GM12878 (cell line): ENCODE measurements at regions not wholly inside any gene's neighbourhood (a gene's known extent, or its start where the extent isn't known, plus 50 kb on each side); places are given as distances from the start of the nearest gene placed in this dataset.

ENCODE experiments used
- EP300 ChIP-seq, 2 experiments: fragments of 150-350 bp in 1 of 2; IDR thresholded peaks; 2 replicates each; pipeline ENCODE4 v1.6.1; 2011 to 2012; ENCODE audit warnings: low read depth in 2 of 2, low read length in 2 of 2, borderline replicate concordance in 1 of 2, improper control_type of control experiment in 1 of 2, inconsistent platforms in 1 of 2; ENCODE audit not compliant: control insufficient read depth in 1 of 2
- NFYB ChIP-seq: IDR thresholded peaks from 2 replicates; pipeline ENCODE4 v1.6.1; 2011; ENCODE audit warnings: low read depth, mild to moderate bottlenecking, low read length, improper control_type of control experiment, moderate library complexity; ENCODE audit not compliant: insufficient read depth
- RAD21 ChIP-seq: IDR thresholded peaks from 2 replicates; pipeline ENCODE4 v1.6.1; 2011; ENCODE audit warnings: mild to moderate bottlenecking, low read depth, low read length, moderate library complexity; ENCODE audit not compliant: insufficient read depth
- RBBP5 ChIP-seq: fragments of 200-600 bp; sonication (generic); conservative IDR thresholded peaks from 2 replicates; pipeline ENCODE4 v1.6.1; 2016
- YBX1 ChIP-seq: fragments of 450-650 bp; IDR thresholded peaks from 2 replicates; pipeline ENCODE4 v1.6.1; 2016; ENCODE audit warnings: antibody characterized with exemption
- TF ChIP-seq, protein P1 (sequence below), 3 experiments: IDR thresholded peaks in 2 of 3; conservative IDR thresholded peaks in 1 of 3; 2 replicates each; pipeline ENCODE4 v1.5.1; 2011; ENCODE audit warnings: low read depth in 3 of 3, low read length in 3 of 3, mild to moderate bottlenecking in 3 of 3, control low read depth in 2 of 3, moderate library complexity in 2 of 3, inconsistent platforms in 1 of 3, mixed read lengths in 1 of 3; ENCODE audit not compliant: control insufficient read depth in 2 of 3, insufficient read depth in 1 of 3; ENCODE audit errors: extremely low read depth in 1 of 3
- TF ChIP-seq, protein P2 (sequence below): IDR thresholded peaks from 2 replicates; pipeline ENCODE4 v1.6.1; 2011; ENCODE audit warnings: mild to moderate bottlenecking, low read depth, low read length, moderate library complexity; ENCODE audit not compliant: insufficient replicate concordance

DNA sequence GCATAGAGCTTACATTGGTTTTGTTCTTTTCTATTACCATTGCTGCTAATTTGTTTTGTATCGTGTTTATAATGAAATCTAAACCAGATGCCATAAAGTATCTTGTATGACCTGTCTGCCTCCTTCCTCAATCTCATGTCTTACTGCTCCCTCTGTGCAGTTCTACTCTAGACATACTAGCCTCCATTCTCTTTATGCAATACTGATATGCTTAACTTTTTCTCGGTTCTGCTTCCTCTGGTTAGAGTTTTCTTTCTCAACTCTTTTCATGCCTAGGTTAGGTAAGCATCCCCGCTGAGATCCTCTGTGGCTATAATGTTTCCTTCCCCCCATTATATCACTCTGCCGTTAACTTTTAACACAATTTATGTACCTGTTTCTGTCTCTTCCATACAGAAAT, 852.3 kb downstream of the TRHDE start:
- TF ChIP-seq RAD21: no peak
- TF ChIP-seq, protein P1, sequence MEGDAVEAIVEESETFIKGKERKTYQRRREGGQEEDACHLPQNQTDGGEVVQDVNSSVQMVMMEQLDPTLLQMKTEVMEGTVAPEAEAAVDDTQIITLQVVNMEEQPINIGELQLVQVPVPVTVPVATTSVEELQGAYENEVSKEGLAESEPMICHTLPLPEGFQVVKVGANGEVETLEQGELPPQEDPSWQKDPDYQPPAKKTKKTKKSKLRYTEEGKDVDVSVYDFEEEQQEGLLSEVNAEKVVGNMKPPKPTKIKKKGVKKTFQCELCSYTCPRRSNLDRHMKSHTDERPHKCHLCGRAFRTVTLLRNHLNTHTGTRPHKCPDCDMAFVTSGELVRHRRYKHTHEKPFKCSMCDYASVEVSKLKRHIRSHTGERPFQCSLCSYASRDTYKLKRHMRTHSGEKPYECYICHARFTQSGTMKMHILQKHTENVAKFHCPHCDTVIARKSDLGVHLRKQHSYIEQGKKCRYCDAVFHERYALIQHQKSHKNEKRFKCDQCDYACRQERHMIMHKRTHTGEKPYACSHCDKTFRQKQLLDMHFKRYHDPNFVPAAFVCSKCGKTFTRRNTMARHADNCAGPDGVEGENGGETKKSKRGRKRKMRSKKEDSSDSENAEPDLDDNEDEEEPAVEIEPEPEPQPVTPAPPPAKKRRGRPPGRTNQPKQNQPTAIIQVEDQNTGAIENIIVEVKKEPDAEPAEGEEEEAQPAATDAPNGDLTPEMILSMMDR (IDR thresholded peaks at IDR 0.05 in 2 of 3, conservative IDR thresholded peaks at IDR 0.05 in 1 of 3; ENCODE audit: control insufficient read depth in 2 of 3, extremely low read depth in 1 of 3, insufficient read depth in 1 of 3, low read depth in 3 of 3, low read length in 3 of 3): no peak
- TF ChIP-seq YBX1: no peak
- no peak for TF ChIP-seq EP300 (IDR thresholded peaks at IDR 0.05; ENCODE audit: borderline replicate concordance in 1 of 2, control insufficient read depth in 1 of 2, low read depth in 2 of 2, low read length in 2 of 2)
- TF ChIP-seq RBBP5: no peak
- TF ChIP-seq, protein P2, sequence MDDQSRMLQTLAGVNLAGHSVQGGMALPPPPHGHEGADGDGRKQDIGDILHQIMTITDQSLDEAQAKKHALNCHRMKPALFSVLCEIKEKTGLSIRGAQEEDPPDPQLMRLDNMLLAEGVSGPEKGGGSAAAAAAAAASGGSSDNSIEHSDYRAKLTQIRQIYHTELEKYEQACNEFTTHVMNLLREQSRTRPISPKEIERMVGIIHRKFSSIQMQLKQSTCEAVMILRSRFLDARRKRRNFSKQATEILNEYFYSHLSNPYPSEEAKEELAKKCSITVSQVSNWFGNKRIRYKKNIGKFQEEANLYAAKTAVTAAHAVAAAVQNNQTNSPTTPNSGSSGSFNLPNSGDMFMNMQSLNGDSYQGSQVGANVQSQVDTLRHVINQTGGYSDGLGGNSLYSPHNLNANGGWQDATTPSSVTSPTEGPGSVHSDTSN: no peak
- no peak for TF ChIP-seq NFYB
